Stomach (tissue), 8 donors: ENCODE measurements at regions not wholly inside any gene's neighbourhood (a gene's known extent, or its start where the extent isn't known, plus 50 kb on each side); places are given as distances from the start of the nearest gene placed in this dataset.
A peak's percentile ranks its signal among the peaks of the same experiment; 100 is the strongest.

Source experiments
- DNase-seq, 2 donors: peaks; one replicate each; pipeline versions ENCODE4 v3.0.0 to v3.0.0-alpha.2; 2013 to 2019
- H3K27ac ChIP-seq, 5 donors: fragments of 200-600 bp in 4 of 5; sonication (generic) in 4 of 5; one replicate each; pipeline ENCODE4 v1.5.1; 2013 to 2019; ENCODE audit warnings: mild to moderate bottlenecking in 1 of 5, moderate library complexity in 1 of 5
- H3K27me3 ChIP-seq, 3 donors: fragments of 200-600 bp; sonication (generic); one replicate each; pipeline ENCODE4 v1.5.1; 2017 to 2019; ENCODE audit warnings: mixed run types in 1 of 3
- H3K36me3 ChIP-seq, 4 donors: fragments of 200-600 bp; sonication (generic); 1 replicate in 3 of 4; 2 replicates in 1 of 4; pipeline ENCODE4 v1.5.1; 2016 to 2019
- H3K4me1 ChIP-seq, 4 donors: fragments of 200-600 bp; sonication (generic); one replicate each; pipeline ENCODE4 v1.5.1; 2016 to 2019
- H3K4me3 ChIP-seq, 4 donors: fragments of 200-600 bp; sonication (generic) in 3 of 4; one replicate each; pipeline ENCODE4 v1.5.1; 2016 to 2019; ENCODE audit warnings: mild to moderate bottlenecking in 1 of 4
- H3K9me3 ChIP-seq, 4 donors: fragments of 200-600 bp; sonication (generic); one replicate each; pipeline ENCODE4 v1.5.1; 2016 to 2019
- EP300 ChIP-seq: sonication (generic); formaldehyde crosslinking; IDR thresholded peaks from one replicate; pipeline ENCODE4 v1.6.1; 2017; ENCODE audit warnings: antibody characterized with exemption
- POLR2A ChIP-seq, 4 donors: fragments of 450-650 bp; IDR thresholded peaks; one replicate each; pipeline ENCODE4 v1.6.1; 2016; ENCODE audit warnings: antibody characterized with exemption in 4 of 4, control low read depth in 2 of 4, mild to moderate bottlenecking in 1 of 4, moderate library complexity in 1 of 4
- POLR2AphosphoS5 ChIP-seq, 3 donors: sonication (generic); formaldehyde crosslinking; IDR thresholded peaks; one replicate each; pipeline ENCODE4 v1.6.1; 2016; ENCODE audit warnings: antibody characterized with exemption in 3 of 3
- WGBS, 5 donors: extraction: QIAGEN DNeasy Blood & Tissue Kit in 3 of 5; methylation state at CpG; one replicate each; pipeline versions ENCODE4 v1.1.5 to v1.1.7; 2013 to 2018; 5-methylcytosine and 5-hydroxymethylcytosine counted together
- intact Hi-C: fragments of 100-400 bp; cut with DNase I; formaldehyde crosslinking; loops from one replicate; pipeline ENCODE4 v1.15.1; 2023; ENCODE audit warnings: low total_unique reads
- TF ChIP-seq, protein P1 (sequence below), 7 experiments: fragments of 450-650 bp in 4 of 7; fragments of 200-600 bp in 3 of 7; sonication (generic) in 3 of 7; IDR thresholded peaks; one replicate each; pipeline ENCODE4 v1.5.1; 2016 to 2019; ENCODE audit warnings: antibody characterized with exemption in 7 of 7, control low read depth in 2 of 7, mild to moderate bottlenecking in 1 of 7
- donor health status: healthy with polysubstance abuse.
- donor health status: Bipolar disorder and iron deficiency.
- donor health status: healthy.

DNA sequence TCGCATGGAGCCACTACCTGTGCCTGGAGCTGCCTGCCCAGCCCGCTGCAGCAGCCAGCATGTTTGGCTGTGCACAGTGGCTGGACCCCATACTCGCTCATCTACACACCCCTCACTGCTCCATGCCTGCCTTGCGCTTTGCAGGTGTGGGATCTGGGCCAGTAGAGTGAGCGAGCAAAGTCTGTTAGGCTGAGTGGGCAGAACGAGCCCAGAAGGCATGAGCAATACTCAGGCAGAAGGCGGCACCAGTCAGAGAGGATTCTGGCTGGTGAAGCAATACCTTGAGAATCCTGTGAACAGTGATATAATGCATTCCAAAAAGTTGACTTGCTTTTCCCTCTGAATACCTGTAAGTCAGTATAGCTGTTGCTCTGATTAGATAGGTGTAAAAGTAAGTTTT is 816.4 kb downstream of the KCNT2 start:
- H3K9me3 ChIP-seq: peaks cover 0 to 14% (median 5%) of the 10 kb centered on the region in 4 donors
- TF ChIP-seq, protein P1, sequence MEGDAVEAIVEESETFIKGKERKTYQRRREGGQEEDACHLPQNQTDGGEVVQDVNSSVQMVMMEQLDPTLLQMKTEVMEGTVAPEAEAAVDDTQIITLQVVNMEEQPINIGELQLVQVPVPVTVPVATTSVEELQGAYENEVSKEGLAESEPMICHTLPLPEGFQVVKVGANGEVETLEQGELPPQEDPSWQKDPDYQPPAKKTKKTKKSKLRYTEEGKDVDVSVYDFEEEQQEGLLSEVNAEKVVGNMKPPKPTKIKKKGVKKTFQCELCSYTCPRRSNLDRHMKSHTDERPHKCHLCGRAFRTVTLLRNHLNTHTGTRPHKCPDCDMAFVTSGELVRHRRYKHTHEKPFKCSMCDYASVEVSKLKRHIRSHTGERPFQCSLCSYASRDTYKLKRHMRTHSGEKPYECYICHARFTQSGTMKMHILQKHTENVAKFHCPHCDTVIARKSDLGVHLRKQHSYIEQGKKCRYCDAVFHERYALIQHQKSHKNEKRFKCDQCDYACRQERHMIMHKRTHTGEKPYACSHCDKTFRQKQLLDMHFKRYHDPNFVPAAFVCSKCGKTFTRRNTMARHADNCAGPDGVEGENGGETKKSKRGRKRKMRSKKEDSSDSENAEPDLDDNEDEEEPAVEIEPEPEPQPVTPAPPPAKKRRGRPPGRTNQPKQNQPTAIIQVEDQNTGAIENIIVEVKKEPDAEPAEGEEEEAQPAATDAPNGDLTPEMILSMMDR (IDR thresholded peaks at IDR 0.05): no peak
- TF ChIP-seq POLR2A (IDR thresholded peaks at IDR 0.05): no peak
- no peak for TF ChIP-seq EP300
- TF ChIP-seq POLR2AphosphoS5 (IDR thresholded peaks at IDR 0.05): no peak
- DNase-seq: no peak
- no peak overlapping the region for H3K4me3 ChIP-seq
- no peaks in the 10 kb centered on the region for H3K36me3 ChIP-seq
- intact Hi-C loops: no loop called here
- H3K4me1 ChIP-seq: no peaks in the 10 kb centered on the region
- 88 to 92% (median 90%) methylated on average over 3 to 7 of the region's 7 CpGs for WGBS, 5 donors
- H3K27ac ChIP-seq: no peak overlapping the region
- H3K27me3 ChIP-seq: no peaks in the 10 kb centered on the region

DNA sequence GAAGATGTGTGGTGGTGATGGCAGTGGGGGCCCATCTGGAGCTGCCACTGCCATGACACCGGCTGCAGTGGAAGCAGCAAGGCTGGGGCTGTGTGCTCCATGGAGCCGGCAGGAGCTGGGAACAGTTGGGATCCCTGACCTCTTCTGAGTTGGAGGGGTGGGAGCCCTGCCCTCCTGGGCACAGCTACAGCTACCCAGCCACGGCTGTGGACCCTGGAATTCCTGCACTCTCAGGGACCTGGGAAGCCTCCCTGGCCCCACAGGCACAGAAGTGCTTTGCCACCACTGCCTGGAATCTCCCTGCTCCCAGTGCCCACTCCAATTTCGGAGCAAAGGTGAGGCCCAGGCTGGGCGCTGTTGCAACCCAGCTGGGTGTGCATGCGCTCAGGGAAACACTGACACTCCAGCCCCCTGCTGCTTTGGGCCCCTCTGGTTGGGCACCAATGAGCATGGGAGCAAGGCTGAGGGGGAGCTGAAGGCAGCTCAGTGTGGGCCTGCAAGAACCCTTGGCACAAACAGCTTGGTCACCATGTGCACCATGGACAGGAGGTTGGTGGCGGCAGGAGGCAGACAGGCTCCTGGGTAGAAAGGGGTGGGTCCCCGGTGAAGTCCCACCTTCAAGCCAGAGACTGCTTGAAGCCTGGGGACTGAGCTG is 817.6 kb downstream of the KCNT2 start:
- intact Hi-C loops: no loop called here
- no peak overlapping the region for H3K4me3 ChIP-seq
- no peak overlapping the region for H3K27ac ChIP-seq
- no peaks in the 10 kb centered on the region for H3K27me3 ChIP-seq
- TF ChIP-seq, protein P1 (IDR thresholded peaks at IDR 0.05): no peak
- TF ChIP-seq POLR2AphosphoS5 (IDR thresholded peaks at IDR 0.05) (no peak), EP300 (no peak), POLR2A (IDR thresholded peaks at IDR 0.05) (no peak)
- H3K36me3 ChIP-seq: no peaks in the 10 kb centered on the region
- no peak for DNase-seq
- H3K9me3 ChIP-seq: peaks cover 0 to 14% (median 5%) of the 10 kb centered on the region in 4 donors
- H3K4me1 ChIP-seq: no peaks in the 10 kb centered on the region
- 84 to 93% (median 89%) methylated on average over 4 to 8 of the region's 8 CpGs for WGBS, 5 donors

DNA sequence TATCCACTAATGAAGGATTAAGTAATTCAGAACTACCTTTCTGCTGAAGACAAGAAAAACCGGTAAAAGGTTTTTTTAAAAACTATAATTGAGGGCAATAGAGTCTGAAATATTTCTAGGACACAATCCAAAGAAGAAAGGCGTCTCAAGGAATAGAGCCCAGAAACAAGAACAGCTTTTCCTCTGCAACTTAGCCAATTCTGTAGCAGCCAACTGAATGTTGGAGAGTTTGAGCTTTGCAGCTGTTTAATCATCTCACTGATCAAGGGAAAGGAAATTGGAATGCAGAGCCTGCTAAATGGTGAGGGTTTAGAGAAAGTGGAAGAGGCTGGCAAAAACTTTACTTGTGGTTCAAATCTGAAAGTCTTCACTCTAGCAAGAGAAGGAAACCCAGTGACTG is 818.9 kb downstream of the KCNT2 start:
- intact Hi-C loops: no loop called here
- WGBS, 5 donors: 46 to 76% (median 64%) methylated on average over 2 of the region's 2 CpGs
- DNase-seq: peak in 1 of 2 donors; percentile 59
- H3K9me3 ChIP-seq: peaks cover 0 to 14% (median 5%) of the 10 kb centered on the region in 4 donors
- H3K27ac ChIP-seq: no peak overlapping the region
- no peak for TF ChIP-seq POLR2A (IDR thresholded peaks at IDR 0.05)
- TF ChIP-seq, protein P1 (IDR thresholded peaks at IDR 0.05): no peak
- no peak for TF ChIP-seq POLR2AphosphoS5 (IDR thresholded peaks at IDR 0.05)
- TF ChIP-seq EP300: no peak
- no peaks in the 10 kb centered on the region for H3K36me3 ChIP-seq
- H3K4me3 ChIP-seq: no peak overlapping the region
- no peaks in the 10 kb centered on the region for H3K27me3 ChIP-seq
- no peaks in the 10 kb centered on the region for H3K4me1 ChIP-seq

DNA sequence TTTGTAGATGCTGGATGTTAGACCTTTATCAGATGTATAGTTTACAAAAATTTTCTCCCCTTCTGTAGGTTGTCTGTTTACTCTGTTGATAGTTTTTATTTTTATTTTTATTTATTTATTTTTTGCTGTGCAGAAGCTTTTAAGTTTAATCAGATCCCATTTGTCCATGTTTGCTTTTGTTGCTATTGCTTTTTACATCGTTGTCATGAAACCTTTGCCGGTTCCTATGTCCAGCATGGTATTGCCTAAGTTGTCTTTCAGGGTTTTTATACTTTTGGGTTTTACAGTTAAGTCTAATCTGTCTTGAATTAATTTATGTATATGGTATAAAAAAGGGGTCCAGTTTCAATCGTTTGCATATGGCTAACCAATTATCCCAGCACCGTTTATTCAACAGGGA is 819.5 kb downstream of the KCNT2 start:
- Histone ChIP-seq H3K27me3 (no peaks in the 10 kb centered on the region), H3K9me3 (peaks cover 0 to 14% (median 5%) of the 10 kb centered on the region in 4 donors), H3K27ac (no peak overlapping the region), H3K4me1 (no peaks in the 10 kb centered on the region), H3K36me3 (no peaks in the 10 kb centered on the region), H3K4me3 (no peak overlapping the region)
- DNase-seq: no peak
- intact Hi-C loops: no loop called here
- TF ChIP-seq EP300 (no peak), POLR2A (IDR thresholded peaks at IDR 0.05) (no peak), POLR2AphosphoS5 (IDR thresholded peaks at IDR 0.05) (no peak)
- TF ChIP-seq, protein P1 (IDR thresholded peaks at IDR 0.05): no peak
- WGBS, 5 donors: 58 to 77% (median 75%) methylated on average over 4 of the region's 4 CpGs
